Ovary (tissue), 7 donors: ENCODE measurements at regions not wholly inside any gene's neighbourhood (a gene's known extent, or its start where the extent isn't known, plus 50 kb on each side); places are given as distances from the start of the nearest gene placed in this dataset.

Experiments
- DNase-seq, 5 donors: peaks; one replicate each; pipeline ENCODE4 v3.0.0-alpha.2; 2019 to 2020
- H3K27ac ChIP-seq, 2 donors: fragments of 200-600 bp; one replicate each; pipeline versions ENCODE4 v1.5.1 to v1.8.0; 2019 to 2022
- H3K27me3 ChIP-seq: fragments of 200-600 bp; one replicate; pipeline ENCODE4 v1.8.0; 2022
- H3K36me3 ChIP-seq: fragments of 200-600 bp; sonication (generic); one replicate; pipeline ENCODE4 v1.5.1; 2019
- H3K4me1 ChIP-seq: one replicate; pipeline ENCODE4 v1.8.1; 2013; ENCODE audit warnings: mild to moderate bottlenecking, moderate library complexity; ENCODE audit not compliant: insufficient read depth
- H3K4me3 ChIP-seq: fragments of 200-600 bp; sonication (generic); one replicate; pipeline ENCODE4 v1.5.1; 2017
- H3K9me3 ChIP-seq, 2 donors: fragments of 200-600 bp in 1 of 2; sonication (generic) in 1 of 2; one replicate each; pipeline versions ENCODE4 v1.5.1 to v1.8.1; 2013 to 2019; ENCODE audit warnings: mild to moderate bottlenecking in 1 of 2, moderate library complexity in 1 of 2
- CTCF ChIP-seq, 3 donors: fragments of 450-650 bp in 2 of 3; fragments of 200-600 bp in 1 of 3; IDR thresholded peaks; one replicate each; pipeline versions ENCODE4 v1.5.1 to v1.8.0; 2016 to 2022; ENCODE audit warnings: antibody characterized with exemption in 3 of 3, mild to moderate bottlenecking in 1 of 3
- EP300 ChIP-seq: sonication (generic); formaldehyde crosslinking; IDR thresholded peaks from one replicate; pipeline ENCODE4 v1.6.1; 2017; ENCODE audit warnings: antibody characterized with exemption
- POLR2A ChIP-seq: fragments of 450-650 bp; IDR thresholded peaks from one replicate; pipeline ENCODE4 v1.6.1; 2017; ENCODE audit warnings: antibody characterized with exemption, mild to moderate bottlenecking, moderate library complexity
- WGBS, 3 donors: extraction: QIAGEN DNeasy Blood & Tissue Kit in 1 of 3; methylation state at CpG; one replicate each; pipeline versions ENCODE4 v1.1.5 to v1.1.7; 2013 to 2017; 5-methylcytosine and 5-hydroxymethylcytosine counted together
- intact Hi-C, 4 donors: fragments of 100-400 bp; cut with DNase I; formaldehyde crosslinking; loops; one replicate each; pipeline versions ENCODE4 v1.11.0 to v1.15.1; 2022 to 2023
- donor health status: DM: no; HTN: no; CAD: no; lungs with moderate emphysema.
- donor health status: DM: no; HTN: no; CAD: no.
- donor health status: Bipolar disorder and iron deficiency.
- donor health status: DM: no; HTN: no; CAD: no.
- donor health status: DM: yes; HTN: yes; CAD: no.

DNA sequence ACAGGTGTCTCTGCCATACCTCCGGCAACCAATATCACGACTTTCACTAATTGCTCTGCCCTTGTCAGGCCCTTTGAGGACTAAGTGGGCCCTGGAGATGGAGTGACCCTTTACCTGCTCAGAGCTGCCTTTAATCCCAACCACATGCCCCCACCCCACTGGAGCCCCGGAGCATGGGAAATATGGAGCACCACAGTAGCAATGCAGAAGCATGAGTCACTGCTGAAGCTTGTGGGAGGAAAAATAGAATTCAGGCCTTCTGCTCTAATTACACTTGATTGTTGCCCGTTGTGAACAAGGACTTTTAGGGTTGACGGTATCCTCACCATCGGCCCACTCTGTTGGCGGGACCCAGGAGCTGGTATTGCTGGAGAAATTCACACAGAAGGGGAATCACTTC, 52.5 kb upstream of the FRMD4A start:
- no peaks in the 10 kb centered on the region for H3K27me3 ChIP-seq
- H3K27ac ChIP-seq, result no peak overlapping the region
- WGBS, 3 donors, result 72 to 84% (median 83%) methylated on average over 7 of the region's 7 CpGs
- TF ChIP-seq POLR2A, result no peak
- no peak for TF ChIP-seq CTCF (IDR thresholded peaks at IDR 0.05)
- no peak for TF ChIP-seq EP300
- no peaks in the 10 kb centered on the region for H3K9me3 ChIP-seq
- intact Hi-C loops, result no loop called here
- H3K4me3 ChIP-seq, result no peak overlapping the region
- no peaks in the 10 kb centered on the region for H3K36me3 ChIP-seq
- no peak for DNase-seq
- no peaks in the 10 kb centered on the region for H3K4me1 ChIP-seq

DNA sequence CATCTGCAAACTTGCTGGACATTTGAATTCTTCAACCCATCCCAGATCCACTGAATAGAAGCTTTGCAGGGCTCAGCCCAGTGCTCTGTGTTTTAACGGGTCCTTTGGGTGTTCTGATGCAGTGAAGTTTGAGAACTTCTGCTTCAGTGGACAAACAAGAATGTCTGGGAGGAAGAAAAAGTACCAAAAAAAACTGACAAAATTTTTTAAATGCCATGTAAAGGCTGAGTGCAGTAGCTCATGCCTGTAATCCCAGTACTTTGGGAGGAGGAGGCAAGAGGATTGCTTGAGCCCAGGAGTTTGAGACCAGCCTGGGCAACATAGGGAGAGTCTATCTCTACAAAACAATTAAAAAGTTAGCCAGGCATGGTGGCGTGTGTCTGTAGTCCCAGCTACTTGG, 51.8 kb upstream of the FRMD4A start:
- H3K27me3 ChIP-seq, result no peaks in the 10 kb centered on the region
- no peaks in the 10 kb centered on the region for H3K36me3 ChIP-seq
- DNase-seq, result no peak
- H3K9me3 ChIP-seq, result no peaks in the 10 kb centered on the region
- no peaks in the 10 kb centered on the region for H3K4me1 ChIP-seq
- intact Hi-C loops, result no loop called here
- H3K4me3 ChIP-seq, result no peak overlapping the region
- no peak overlapping the region for H3K27ac ChIP-seq
- TF ChIP-seq POLR2A (no peak), CTCF (IDR thresholded peaks at IDR 0.05) (no peak), EP300 (no peak)
- WGBS, 3 donors, result 27 to 83% (median 50%) methylated on average over 2 of the region's 2 CpGs

GRCh38 chr10:14382022-14382421, 51.3 kb upstream of the FRMD4A start:
- intact Hi-C loops, result no loop called here

DNA sequence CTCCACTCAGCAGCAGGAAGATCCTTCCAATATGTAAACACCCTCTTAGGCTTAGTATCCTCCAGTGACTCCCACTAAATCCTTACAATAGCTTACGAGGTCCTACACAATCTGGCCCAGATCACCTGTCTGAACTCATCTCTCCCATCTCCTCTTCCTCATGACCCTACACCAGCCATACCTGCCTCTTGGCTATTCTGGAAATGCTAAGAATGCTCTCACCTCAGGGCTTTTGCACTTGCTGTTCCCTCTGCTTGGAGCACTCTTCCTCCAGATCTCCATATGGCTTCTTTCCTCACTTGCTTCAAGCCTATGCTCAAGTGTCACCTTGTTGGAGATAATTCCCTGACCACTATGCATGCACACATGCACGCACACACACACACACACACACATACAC, 50.8 kb upstream of the FRMD4A start:
- TF ChIP-seq EP300, result no peak
- no peak for TF ChIP-seq POLR2A
- TF ChIP-seq CTCF (IDR thresholded peaks at IDR 0.05), result no peak
- WGBS, 3 donors, result 57 to 78% (median 67%) methylated on average over 2 of the region's 2 CpGs
- Histone ChIP-seq H3K27me3 (no peaks in the 10 kb centered on the region), H3K9me3 (no peaks in the 10 kb centered on the region), H3K4me3 (no peak overlapping the region), H3K27ac (no peak overlapping the region), H3K36me3 (no peaks in the 10 kb centered on the region), H3K4me1 (no peaks in the 10 kb centered on the region)
- intact Hi-C loops, result no loop called here
- DNase-seq, result no peak

More at GRCh38 chr10:14382022-14382421, 51.3 kb upstream of the FRMD4A start:
- Histone ChIP-seq H3K36me3 (no peaks in the 10 kb centered on the region), H3K4me3 (no peak overlapping the region), H3K4me1 (no peaks in the 10 kb centered on the region), H3K27ac (no peak overlapping the region), H3K27me3 (no peaks in the 10 kb centered on the region), H3K9me3 (no peaks in the 10 kb centered on the region)
- 45 to 54% (median 48%) methylated on average over 5 of the region's 5 CpGs for WGBS, 3 donors
- TF ChIP-seq CTCF (IDR thresholded peaks at IDR 0.05) (no peak), EP300 (no peak), POLR2A (no peak)
- no peak for DNase-seq

DNA sequence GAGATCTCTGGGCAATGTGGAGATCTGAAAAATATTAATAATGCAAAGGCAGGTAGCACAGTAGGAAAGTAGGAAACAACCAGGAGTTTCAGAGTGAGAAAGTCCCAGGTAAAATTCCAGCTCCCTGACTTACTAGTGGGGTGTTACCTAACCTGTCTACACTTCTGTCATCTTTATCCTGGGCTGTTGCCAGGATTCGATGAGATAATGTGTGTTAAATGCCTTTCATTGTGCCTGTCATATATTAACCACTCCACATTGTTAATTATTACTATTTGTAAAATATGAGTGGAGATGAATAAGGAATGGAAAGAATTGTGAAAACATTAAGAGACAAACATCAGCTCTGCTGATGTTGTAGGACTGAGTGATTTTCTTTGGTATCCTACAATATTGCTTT, 50.0 kb upstream of the FRMD4A start:
- 82 to 86% (median 84%) methylated on average over 1 of the region's 1 CpG for WGBS, 3 donors
- TF ChIP-seq EP300 (no peak), CTCF (IDR thresholded peaks at IDR 0.05) (no peak)
- Histone ChIP-seq H3K4me1 (no peaks in the 10 kb centered on the region), H3K9me3 (no peaks in the 10 kb centered on the region), H3K36me3 (no peaks in the 10 kb centered on the region), H3K4me3 (no peak overlapping the region), H3K27me3 (no peaks in the 10 kb centered on the region), H3K27ac (no peak overlapping the region)
- intact Hi-C loops, result no loop called here
- DNase-seq, result no peak
